ENCODE measurements at regions not wholly inside any gene's neighbourhood (a gene's known extent, or its start where the extent isn't known, plus 50 kb on each side); places are given as distances from the start of the nearest gene placed in this dataset.

DNA sequence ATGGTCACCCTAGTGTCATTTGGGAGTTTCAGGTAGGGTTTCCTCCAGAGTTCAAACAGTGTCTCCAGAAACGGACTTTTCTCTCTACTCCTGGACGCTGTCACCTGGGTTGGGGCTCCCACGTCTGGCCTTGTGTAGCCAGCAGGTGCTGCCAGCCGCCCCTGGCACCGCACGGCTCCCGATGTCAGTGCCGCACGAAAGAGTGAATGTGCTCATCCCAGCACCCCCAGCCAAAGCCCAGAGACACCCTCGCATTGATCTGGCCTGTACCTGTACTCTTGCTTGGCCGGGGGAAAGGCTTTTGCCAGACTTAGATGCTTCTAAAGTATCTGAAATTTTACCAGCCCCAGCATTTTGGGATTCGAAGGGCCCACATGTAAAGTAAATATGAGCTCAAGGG is 351.9 kb downstream of the C16orf95 start:
- H3K27ac Mint-ChIP-seq = no peak overlapping the region
- ATAC-seq (no peak), DNase-seq (no peak)
- no peak overlapping the region for H3K4me3 Mint-ChIP-seq
- POLR2A ChIA-PET = no interaction called here
- H3K36me3 Mint-ChIP-seq = no peaks in the 10 kb centered on the region
- no peaks in the 10 kb centered on the region for H3K4me1 Mint-ChIP-seq
- no peaks in the 10 kb centered on the region for H3K9me3 Mint-ChIP-seq
- peaks cover 3 to 18% (median 4%) of the 10 kb centered on the region in 5 donors for H3K27me3 Mint-ChIP-seq

DNA sequence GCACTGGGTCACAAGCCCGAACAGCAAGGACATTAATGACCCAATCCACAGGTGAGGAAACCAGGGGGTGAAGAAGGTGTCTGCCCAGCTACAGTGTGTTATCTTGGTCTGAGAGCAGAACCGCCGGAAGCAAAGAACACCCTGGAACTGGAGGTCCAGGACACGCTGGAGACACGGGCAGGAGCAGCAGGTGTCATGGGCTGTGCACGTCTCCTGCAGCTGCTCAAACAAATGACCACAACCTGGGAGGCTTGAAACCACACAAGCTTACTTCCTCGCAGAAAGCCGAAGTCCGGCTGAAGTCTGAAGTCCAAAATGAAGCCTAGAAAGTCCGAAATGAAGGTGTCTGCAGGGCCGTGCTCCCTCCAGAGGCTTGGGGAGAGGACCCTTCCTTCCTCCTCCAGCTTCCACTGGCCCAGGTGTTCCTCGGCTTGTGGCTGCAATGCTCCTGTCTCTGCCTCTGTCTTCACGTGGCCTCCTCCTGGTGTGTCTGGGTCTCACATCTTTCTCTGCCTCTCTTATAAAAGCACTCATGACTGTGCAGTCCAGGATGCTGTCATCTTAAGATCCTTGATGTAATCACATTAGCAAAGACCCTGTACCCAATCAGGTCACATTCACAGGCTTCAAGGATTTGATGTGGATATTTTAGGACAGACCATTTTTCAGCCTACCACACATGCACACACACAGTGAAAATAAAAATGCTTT is 351.2 kb downstream of the C16orf95 start:
- POLR2A ChIA-PET = no interaction called here
- Mint-ChIP-seq H3K4me3 (no peak overlapping the region), H3K27ac (no peak overlapping the region), H3K9me3 (no peaks in the 10 kb centered on the region), H3K4me1 (no peaks in the 10 kb centered on the region), H3K27me3 (peaks cover 0 to 12% (median 4%) of the 10 kb centered on the region in 5 donors), H3K36me3 (no peaks in the 10 kb centered on the region)
- ATAC-seq = no peak
- DNase-seq = no peak

DNA sequence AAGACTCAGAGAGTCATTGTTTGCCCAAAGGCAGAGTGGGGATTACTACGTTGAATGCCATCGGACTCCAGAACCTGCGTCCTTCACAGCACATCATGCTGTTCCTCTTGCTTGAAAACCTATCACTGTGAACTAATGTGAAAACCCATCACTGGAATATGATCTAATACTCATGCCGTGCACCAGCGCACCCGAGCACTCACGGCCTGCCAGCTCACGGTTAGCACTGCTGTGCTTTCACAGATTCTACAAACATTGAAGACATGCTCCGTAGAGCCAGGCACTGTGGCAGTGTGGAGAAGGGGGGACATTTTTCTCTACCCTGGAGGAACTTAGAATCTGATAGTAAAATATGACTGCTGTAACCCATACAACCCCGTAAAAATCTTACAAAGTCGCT is 350.4 kb downstream of the C16orf95 start:
- no peak overlapping the region for H3K27ac Mint-ChIP-seq
- no peaks in the 10 kb centered on the region for H3K36me3 Mint-ChIP-seq
- DNase-seq (no peak), ATAC-seq (no peak)
- no peak overlapping the region for H3K4me3 Mint-ChIP-seq
- POLR2A ChIA-PET = no interaction called here
- H3K4me1 Mint-ChIP-seq = no peaks in the 10 kb centered on the region
- peaks cover 0 to 10% (median 4%) of the 10 kb centered on the region in 5 donors for H3K27me3 Mint-ChIP-seq
- no peaks in the 10 kb centered on the region for H3K9me3 Mint-ChIP-seq

DNA sequence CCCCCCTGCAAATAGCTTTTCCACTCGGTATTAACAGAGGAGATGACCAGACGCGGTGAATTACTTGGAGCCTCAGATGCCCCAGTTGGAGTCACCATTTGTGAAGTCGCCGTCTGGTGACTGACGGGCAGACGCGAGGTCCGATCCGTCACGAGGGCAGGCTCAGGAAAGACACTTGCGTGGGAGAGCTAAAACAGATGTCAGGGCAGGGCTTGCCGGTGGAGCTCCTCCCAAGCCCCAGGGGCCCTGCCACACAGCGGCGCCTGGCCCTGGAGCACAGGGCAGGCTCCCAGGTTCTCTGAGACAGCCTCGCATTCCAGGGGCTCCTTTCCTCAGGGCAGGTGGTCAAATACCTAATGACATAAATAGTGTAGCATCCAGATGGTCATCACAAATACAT is 348.3 kb downstream of the C16orf95 start:
- Mint-ChIP-seq H3K36me3 (no peaks in the 10 kb centered on the region), H3K4me3 (no peak overlapping the region), H3K27ac (no peak overlapping the region), H3K9me3 (no peaks in the 10 kb centered on the region), H3K4me1 (no peaks in the 10 kb centered on the region), H3K27me3 (peaks cover 0 to 13% (median 6%) of the 10 kb centered on the region in 5 donors)
- POLR2A ChIA-PET = no interaction called here
- no peak for DNase-seq
- ATAC-seq = no peak

DNA sequence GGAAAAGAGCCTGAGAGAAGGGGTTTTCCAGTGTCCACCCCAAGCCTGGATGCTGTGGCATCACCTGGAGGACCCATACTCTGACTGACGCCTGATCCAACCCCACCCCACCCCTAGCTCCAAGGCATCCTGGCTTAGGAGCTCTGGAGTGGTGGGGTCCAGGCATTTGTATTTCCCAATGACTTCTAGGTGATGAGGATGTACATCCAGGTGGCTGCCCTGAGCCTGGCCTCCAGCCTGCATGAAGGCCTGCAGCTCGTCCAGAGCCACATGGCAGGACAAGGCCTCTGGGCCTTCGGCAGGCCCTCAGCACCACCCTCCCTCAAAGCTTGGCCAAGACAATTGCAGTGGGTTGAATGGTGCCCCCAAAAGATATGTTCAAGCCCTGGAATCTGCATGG is 347.5 kb downstream of the C16orf95 start:
- no peak for ATAC-seq
- Mint-ChIP-seq H3K27ac (no peak overlapping the region), H3K4me3 (no peak overlapping the region), H3K27me3 (peaks cover 0 to 16% (median 6%) of the 10 kb centered on the region in 5 donors), H3K36me3 (no peaks in the 10 kb centered on the region), H3K4me1 (no peaks in the 10 kb centered on the region), H3K9me3 (no peaks in the 10 kb centered on the region)
- POLR2A ChIA-PET = no interaction called here
- DNase-seq = no peak

DNA sequence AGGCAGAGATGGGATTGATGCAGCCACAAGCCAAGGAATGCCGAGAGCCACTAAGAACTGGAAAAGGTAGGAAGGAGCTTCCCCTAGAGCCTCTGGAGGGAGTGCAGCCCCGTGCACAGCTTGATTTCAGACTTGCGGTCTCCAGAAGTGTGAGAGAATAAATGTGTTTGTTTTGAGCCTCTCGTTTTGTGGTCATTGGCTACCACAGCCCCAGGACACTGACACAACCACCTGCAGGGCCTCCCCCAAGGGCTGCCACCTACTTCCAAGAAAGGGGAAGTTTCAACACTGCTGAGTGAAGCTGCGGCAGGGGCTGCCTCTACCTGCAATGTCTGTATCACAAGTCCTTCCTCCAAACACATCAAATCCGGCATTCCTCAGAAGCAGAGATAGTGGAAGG is 346.9 kb downstream of the C16orf95 start:
- Mint-ChIP-seq H3K4me3 (no peak overlapping the region), H3K4me1 (no peaks in the 10 kb centered on the region), H3K9me3 (peaks cover 0 to 1% (median 0%) of the 10 kb centered on the region in 9 donors), H3K27ac (no peak overlapping the region), H3K36me3 (no peaks in the 10 kb centered on the region), H3K27me3 (peaks cover 0 to 16% (median 6%) of the 10 kb centered on the region in 5 donors)
- DNase-seq (no peak), ATAC-seq (no peak)
- POLR2A ChIA-PET = no interaction called here

DNA sequence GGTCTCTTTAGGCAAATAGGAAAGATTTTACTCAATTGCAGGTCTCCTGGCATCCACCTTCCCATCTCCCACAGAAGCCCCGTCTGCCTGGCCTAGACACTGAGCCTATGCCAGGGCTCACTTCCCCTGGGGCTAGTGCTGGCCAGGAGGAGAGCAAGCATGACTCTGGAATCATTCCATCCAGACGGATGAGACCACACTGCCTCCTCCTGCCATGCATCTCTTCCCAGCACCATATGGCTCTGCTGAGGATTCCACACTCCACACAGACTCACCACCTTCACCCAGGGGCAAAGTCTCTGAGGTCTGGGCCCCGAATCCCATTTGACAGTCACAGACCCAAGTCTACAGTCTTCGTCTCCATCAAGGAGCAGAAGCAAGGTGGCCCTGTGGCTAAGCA is 346.5 kb downstream of the C16orf95 start:
- Mint-ChIP-seq H3K27me3 (peaks cover 0 to 16% (median 6%) of the 10 kb centered on the region in 5 donors), H3K27ac (no peak overlapping the region), H3K36me3 (no peaks in the 10 kb centered on the region), H3K4me1 (no peaks in the 10 kb centered on the region), H3K4me3 (no peak overlapping the region), H3K9me3 (peaks cover 0 to 2% (median 0%) of the 10 kb centered on the region in 9 donors)
- POLR2A ChIA-PET = no interaction called here
- DNase-seq (no peak), ATAC-seq (no peak)

DNA sequence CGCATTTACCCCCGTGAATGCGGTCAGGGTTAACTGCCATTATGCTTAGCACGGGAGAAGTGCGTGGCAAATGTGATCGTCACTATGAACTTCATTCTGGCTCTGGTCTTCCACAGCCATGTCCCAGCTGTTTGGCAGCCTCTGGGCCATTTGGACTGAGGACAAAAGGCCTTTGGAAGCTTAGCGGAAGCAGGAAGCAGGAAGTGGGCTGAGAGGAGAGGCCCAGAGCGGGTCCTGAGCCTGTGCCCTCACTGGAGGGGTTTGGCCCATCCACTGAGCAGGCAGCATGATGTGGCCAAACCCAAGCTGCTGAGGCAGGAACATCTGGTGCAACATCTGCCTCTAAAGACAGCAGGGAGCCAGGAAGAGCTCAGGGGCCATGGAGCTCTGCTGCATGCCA is 345.9 kb downstream of the C16orf95 start:
- Mint-ChIP-seq H3K4me1 (no peaks in the 10 kb centered on the region), H3K27ac (no peak overlapping the region), H3K4me3 (no peak overlapping the region), H3K27me3 (peaks cover 0 to 16% (median 6%) of the 10 kb centered on the region in 5 donors), H3K9me3 (peaks cover 0 to 2% (median 0%) of the 10 kb centered on the region in 9 donors), H3K36me3 (no peaks in the 10 kb centered on the region)
- DNase-seq (no peak), ATAC-seq (no peak)
- POLR2A ChIA-PET = no interaction called here

DNA sequence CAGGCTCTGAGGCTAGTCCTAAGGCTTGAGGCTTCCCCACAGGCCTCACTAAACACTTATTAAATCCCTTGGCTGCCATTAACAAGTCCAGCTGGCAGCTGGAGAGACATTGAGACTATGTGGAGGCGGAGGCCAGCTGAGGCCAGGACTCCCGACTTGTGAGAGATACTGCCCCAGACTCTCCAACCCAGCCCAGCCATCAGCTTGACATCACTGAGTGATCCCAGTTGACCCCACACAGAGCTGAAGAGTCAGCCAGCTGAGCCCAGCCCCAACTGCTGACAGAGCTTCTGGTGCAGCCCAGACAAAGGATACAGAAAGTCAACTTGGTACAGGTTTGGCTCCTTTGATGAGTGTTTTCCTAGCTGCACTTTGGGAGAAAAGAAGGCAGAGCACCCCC is 343.1 kb downstream of the C16orf95 start:
- Mint-ChIP-seq H3K27me3 (peaks cover 0 to 12% (median 11%) of the 10 kb centered on the region in 5 donors), H3K9me3 (peaks cover 0 to 2% (median 0%) of the 10 kb centered on the region in 9 donors), H3K27ac (no peak overlapping the region), H3K4me3 (no peak overlapping the region), H3K4me1 (no peaks in the 10 kb centered on the region), H3K36me3 (no peaks in the 10 kb centered on the region)
- ATAC-seq (no peak), DNase-seq (no peak)
- POLR2A ChIA-PET = no interaction called here

DNA sequence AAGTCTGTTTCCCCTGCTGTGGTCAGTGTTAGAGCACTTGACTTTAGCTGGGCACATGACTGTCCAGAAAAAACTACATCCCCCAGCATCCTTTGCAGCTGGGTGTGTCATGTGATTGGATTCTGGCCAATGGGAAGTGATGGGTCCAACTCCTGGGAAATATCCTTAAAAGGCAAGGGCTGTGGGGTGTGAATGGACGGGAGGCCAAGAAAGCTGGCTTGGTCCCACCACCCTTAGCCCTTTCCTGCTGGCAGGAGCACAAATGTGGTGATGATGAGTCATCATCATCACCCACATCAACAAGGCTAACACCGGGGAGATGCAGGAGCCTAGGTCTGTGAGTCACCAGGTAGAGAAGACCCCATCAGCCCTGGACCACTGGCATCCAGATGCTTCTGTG is 341.7 kb downstream of the C16orf95 start:
- peaks cover 0 to 2% (median 0%) of the 10 kb centered on the region in 9 donors for H3K9me3 Mint-ChIP-seq
- no peak overlapping the region for H3K27ac Mint-ChIP-seq
- POLR2A ChIA-PET = no interaction called here
- DNase-seq (no peak), ATAC-seq (no peak)
- peaks cover 3 to 19% (median 11%) of the 10 kb centered on the region in 5 donors for H3K27me3 Mint-ChIP-seq
- H3K36me3 Mint-ChIP-seq = no peaks in the 10 kb centered on the region
- no peaks in the 10 kb centered on the region for H3K4me1 Mint-ChIP-seq
- H3K4me3 Mint-ChIP-seq = no peak overlapping the region

DNA sequence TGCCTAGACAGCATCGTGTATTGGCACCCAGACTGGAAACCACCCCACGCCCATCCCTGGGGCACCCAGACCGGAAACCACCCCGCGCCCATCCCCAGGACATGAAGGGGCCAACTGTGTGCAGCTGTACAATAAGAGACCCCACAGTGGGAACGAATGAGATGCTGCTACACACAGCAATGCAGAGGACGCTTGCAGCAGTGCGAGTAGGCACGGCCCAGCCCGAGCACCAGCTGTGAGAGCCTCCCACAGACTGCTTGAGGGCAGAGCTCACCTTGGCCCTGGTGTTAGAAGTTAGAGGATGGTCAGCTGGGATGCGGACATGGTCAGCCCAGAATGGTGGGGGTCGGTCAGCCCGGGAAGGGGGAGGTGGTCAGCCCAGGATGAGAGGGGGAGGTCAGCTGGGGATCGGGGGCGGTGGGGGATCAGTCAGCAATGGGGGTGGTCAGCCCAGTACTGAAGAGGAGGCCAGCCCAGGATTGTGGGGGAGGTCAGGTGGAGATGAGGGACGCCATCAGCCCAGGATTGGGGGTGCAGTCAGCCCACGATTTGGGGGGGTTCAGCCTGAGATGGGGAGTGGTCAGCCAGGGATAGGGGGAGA is 340.0 kb downstream of the C16orf95 start:
- Mint-ChIP-seq H3K4me3 (no peak overlapping the region), H3K36me3 (no peaks in the 10 kb centered on the region), H3K27ac (no peak overlapping the region), H3K27me3 (peaks cover 2 to 17% (median 9%) of the 10 kb centered on the region in 5 donors), H3K4me1 (no peaks in the 10 kb centered on the region), H3K9me3 (peaks cover 0 to 2% (median 0%) of the 10 kb centered on the region in 9 donors)
- ATAC-seq (no peak), DNase-seq (no peak)
- POLR2A ChIA-PET = no interaction called here

DNA sequence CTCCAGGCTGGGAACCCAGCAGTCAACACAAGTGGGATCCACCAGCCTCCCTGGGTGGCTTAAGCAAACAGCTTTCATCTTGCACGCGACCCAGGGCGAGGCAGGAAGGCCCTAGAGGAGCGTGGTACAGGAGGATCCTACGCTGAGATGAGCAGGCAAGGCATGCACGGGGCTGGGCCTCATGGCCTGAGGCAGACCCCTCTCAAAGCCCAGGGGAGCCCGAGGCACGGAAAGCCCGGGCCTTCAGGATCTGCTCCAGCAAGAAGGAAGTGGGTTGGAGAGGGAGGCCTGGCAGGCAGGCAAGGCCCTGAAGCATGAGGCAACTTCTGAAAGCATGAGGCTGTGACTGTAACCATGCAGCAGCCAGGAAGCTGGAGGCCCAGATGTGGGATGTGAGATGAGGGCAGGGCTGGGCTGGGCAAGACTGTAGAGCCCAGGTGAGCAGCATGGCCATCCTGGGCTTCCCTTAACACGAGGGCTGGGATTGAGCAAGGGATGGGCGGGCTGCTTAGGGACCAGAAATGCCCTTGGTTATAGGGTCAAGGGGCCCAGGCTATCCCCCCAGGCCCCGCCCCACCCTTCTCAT is 338.7 kb downstream of the C16orf95 start:
- DNase-seq (no peak), ATAC-seq (no peak)
- no peak overlapping the region for H3K27ac Mint-ChIP-seq
- H3K4me3 Mint-ChIP-seq = no peak overlapping the region
- POLR2A ChIA-PET = no interaction called here
- no peaks in the 10 kb centered on the region for H3K4me1 Mint-ChIP-seq
- H3K36me3 Mint-ChIP-seq = no peaks in the 10 kb centered on the region
- H3K27me3 Mint-ChIP-seq = peaks cover 0 to 12% (median 8%) of the 10 kb centered on the region in 5 donors
- peaks cover 0 to 2% (median 0%) of the 10 kb centered on the region in 9 donors for H3K9me3 Mint-ChIP-seq

DNA sequence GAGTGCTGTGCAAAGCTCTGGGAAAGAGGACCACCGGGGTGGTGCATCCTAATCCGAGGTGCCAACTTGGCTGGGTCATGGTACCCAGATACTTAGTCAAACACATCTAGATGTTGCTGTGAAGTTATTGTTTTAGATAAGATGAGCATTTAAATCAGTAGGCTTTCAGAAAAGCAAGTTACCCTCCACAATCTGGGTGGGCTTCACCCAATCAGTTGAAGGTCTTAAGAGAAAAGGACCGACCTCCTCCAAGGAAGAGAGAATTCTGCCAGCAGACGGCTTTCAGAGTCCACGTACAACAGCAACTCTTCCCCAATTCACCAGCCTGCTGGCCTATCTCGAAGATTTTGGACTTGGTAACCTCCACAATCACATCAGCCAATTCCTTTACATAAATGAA is 338.1 kb downstream of the C16orf95 start:
- DNase-seq = no peak
- no peaks in the 10 kb centered on the region for H3K36me3 Mint-ChIP-seq
- POLR2A ChIA-PET = no interaction called here

More for the DNA sequence above, 338.1 kb downstream of the C16orf95 start:
- Mint-ChIP-seq H3K9me3 (peaks cover 0 to 2% (median 0%) of the 10 kb centered on the region in 9 donors), H3K27me3 (peaks cover 0 to 10% (median 8%) of the 10 kb centered on the region in 5 donors), H3K27ac (no peak overlapping the region), H3K4me3 (no peak overlapping the region), H3K4me1 (no peaks in the 10 kb centered on the region)
- ATAC-seq = no peak
